Esophagus muscularis mucosa (tissue), 4 donors: ENCODE measurements at regions not wholly inside any gene's neighbourhood (a gene's known extent, or its start where the extent isn't known, plus 50 kb on each side); places are given as distances from the start of the nearest gene placed in this dataset.

Experiments
- CTCF ChIP-seq, 3 experiments: fragments of 200-600 bp in 2 of 3; fragments of 450-650 bp in 1 of 3; sonication (generic) in 2 of 3; IDR thresholded peaks; one replicate each; pipeline ENCODE4 v1.5.1; 2017 to 2019; ENCODE audit warnings: antibody characterized with exemption in 3 of 3, mild to moderate bottlenecking in 2 of 3, moderate library complexity in 1 of 3
- EP300 ChIP-seq: sonication (generic); formaldehyde crosslinking; IDR thresholded peaks from one replicate; pipeline ENCODE4 v1.6.1; 2017; ENCODE audit warnings: antibody characterized with exemption
- POLR2A ChIP-seq: fragments of 450-650 bp; IDR thresholded peaks from one replicate; pipeline ENCODE4 v1.6.1; 2017; ENCODE audit warnings: antibody characterized with exemption, moderate library complexity, mild to moderate bottlenecking, low read depth
- POLR2AphosphoS5 ChIP-seq, 2 donors: sonication (generic); formaldehyde crosslinking; IDR thresholded peaks; one replicate each; pipeline ENCODE4 v1.6.1; 2017; ENCODE audit warnings: antibody characterized with exemption in 2 of 2

DNA sequence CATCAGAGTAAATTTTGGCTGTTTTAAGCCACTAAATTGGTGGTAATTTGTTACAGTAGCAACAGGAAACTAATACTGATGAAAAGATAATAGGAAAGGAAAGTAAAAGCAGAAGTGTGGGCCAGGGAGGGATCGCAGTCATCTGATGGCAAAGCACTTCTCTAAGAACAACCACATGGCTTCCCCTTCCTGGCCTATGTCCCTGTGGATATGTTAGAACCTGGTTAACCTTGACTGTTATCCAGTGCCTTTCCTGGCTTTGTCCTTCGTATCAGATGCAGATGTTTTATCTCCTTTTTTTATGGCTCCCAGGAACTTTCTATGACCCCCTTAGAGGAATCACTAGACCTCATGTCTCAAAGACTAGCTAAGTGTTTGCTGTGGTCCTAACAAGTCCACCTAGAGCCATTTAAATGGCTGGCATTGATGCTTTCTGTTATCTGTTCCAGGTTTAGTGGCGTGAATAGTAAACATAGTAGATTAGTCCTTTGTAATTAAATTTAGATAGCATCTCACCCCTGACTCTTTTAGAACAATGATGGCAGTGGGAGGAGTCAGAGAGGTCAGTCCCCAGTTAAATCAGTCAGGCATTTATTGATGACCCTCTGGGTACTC is 79.2 kb upstream of the PHACTR2 start:
- TF ChIP-seq CTCF (IDR thresholded peaks at IDR 0.05) (no peak), POLR2AphosphoS5 (IDR thresholded peaks at IDR 0.05) (no peak), POLR2A (no peak), EP300 (no peak)
